ENCODE measurements at regions not wholly inside any gene's neighbourhood (a gene's known extent, or its start where the extent isn't known, plus 50 kb on each side); places are given as distances from the start of the nearest gene placed in this dataset.

DNA sequence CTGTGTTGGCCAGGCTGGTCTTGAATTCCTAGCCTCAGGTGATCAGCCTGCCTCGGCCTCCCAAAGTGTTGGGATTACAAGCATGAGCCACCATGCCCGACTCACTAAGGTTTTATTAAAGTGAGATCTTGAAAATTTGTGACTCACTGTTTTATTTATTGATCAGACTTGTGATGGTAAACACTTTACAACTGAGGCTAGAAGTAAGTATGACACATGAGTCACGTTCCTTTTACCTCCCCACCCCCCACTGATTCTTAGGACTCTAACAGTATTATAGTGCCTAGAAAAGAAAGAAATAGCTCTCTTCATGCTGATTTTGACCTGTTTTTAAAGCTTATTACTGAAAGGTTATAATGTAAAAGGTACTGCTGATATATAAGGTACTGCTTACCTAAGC is 160.6 kb downstream of the TANC2 start:
- TF ChIP-seq, protein P1, sequence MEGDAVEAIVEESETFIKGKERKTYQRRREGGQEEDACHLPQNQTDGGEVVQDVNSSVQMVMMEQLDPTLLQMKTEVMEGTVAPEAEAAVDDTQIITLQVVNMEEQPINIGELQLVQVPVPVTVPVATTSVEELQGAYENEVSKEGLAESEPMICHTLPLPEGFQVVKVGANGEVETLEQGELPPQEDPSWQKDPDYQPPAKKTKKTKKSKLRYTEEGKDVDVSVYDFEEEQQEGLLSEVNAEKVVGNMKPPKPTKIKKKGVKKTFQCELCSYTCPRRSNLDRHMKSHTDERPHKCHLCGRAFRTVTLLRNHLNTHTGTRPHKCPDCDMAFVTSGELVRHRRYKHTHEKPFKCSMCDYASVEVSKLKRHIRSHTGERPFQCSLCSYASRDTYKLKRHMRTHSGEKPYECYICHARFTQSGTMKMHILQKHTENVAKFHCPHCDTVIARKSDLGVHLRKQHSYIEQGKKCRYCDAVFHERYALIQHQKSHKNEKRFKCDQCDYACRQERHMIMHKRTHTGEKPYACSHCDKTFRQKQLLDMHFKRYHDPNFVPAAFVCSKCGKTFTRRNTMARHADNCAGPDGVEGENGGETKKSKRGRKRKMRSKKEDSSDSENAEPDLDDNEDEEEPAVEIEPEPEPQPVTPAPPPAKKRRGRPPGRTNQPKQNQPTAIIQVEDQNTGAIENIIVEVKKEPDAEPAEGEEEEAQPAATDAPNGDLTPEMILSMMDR (conservative IDR thresholded peaks at IDR 0.05) = no peak
- no peak for TF ChIP-seq EZH2 (IDR thresholded peaks at IDR 0.05; ENCODE audit: low read depth)
